Panc1 (cell line): ENCODE measurements at regions not wholly inside any gene's neighbourhood (a gene's known extent, or its start where the extent isn't known, plus 50 kb on each side); places are given as distances from the start of the nearest gene placed in this dataset.

Source experiments
- POLR2AphosphoS5 ChIP-seq: IDR thresholded peaks from 2 replicates; pipeline ENCODE4 v1.6.1; 2012; ENCODE audit warnings: mild to moderate bottlenecking, low read depth, low read length, moderate library complexity
- REST ChIP-seq, 2 experiments: IDR thresholded peaks; 2 replicates each; pipeline ENCODE4 v1.6.1; 2011 to 2012; ENCODE audit warnings: low read depth in 2 of 2, control low read depth in 1 of 2, low read length in 1 of 2, mild to moderate bottlenecking in 1 of 2, moderate library complexity in 1 of 2; ENCODE audit not compliant: insufficient read depth in 1 of 2
- TF ChIP-seq, protein P1 (sequence below): fragments of 450-650 bp; IDR thresholded peaks from 2 replicates; pipeline ENCODE4 v1.5.1; 2017; ENCODE audit warnings: mild to moderate bottlenecking

GRCh38 chr3:99322551-99322950 is 315.8 kb upstream of the COL8A1 start:
- TF ChIP-seq, protein P1, sequence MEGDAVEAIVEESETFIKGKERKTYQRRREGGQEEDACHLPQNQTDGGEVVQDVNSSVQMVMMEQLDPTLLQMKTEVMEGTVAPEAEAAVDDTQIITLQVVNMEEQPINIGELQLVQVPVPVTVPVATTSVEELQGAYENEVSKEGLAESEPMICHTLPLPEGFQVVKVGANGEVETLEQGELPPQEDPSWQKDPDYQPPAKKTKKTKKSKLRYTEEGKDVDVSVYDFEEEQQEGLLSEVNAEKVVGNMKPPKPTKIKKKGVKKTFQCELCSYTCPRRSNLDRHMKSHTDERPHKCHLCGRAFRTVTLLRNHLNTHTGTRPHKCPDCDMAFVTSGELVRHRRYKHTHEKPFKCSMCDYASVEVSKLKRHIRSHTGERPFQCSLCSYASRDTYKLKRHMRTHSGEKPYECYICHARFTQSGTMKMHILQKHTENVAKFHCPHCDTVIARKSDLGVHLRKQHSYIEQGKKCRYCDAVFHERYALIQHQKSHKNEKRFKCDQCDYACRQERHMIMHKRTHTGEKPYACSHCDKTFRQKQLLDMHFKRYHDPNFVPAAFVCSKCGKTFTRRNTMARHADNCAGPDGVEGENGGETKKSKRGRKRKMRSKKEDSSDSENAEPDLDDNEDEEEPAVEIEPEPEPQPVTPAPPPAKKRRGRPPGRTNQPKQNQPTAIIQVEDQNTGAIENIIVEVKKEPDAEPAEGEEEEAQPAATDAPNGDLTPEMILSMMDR: no peak
- TF ChIP-seq REST (IDR thresholded peaks at IDR 0.05; ENCODE audit: insufficient read depth in 1 of 2, low read depth in 2 of 2, low read length in 1 of 2) (no peak), POLR2AphosphoS5 (no peak)
